ENCODE measurements at regions not wholly inside any gene's neighbourhood (a gene's known extent, or its start where the extent isn't known, plus 50 kb on each side); places are given as distances from the start of the nearest gene placed in this dataset.
A peak's percentile ranks its signal among the peaks of the same experiment; 100 is the strongest.

- no peak for DNase-seq
These were observed 664.9 kb upstream of the LCORL start for GRCh38 chr4:18686338-18687037.

GRCh38 chr4:18684932-18685331, 663.4 kb upstream of the LCORL start:
- DNase-seq = no peak

DNA sequence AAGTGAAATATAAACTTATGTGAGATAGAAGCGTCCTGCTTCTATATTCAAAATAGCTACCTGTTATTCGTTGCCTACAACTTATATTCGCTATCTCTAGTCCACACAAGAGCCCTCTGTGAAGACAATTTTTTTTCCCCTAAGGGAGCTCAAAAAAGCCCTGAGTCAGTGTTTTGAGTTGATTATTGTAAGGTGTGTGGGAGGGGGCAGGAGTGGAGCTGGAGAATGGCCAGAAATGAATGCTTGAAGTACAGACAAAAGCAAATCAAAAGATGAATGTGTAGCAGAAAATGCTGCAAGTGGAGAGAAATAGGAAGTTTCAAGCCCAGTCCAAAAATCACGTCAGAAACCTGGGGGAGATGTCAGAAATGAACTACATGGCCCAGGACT, 655.0 kb upstream of the LCORL start:
- peak; percentile 40 for DNase-seq

GRCh38 chr4:18675586-18676525, 654.3 kb upstream of the LCORL start:
- DNase-seq = no peak

DNA sequence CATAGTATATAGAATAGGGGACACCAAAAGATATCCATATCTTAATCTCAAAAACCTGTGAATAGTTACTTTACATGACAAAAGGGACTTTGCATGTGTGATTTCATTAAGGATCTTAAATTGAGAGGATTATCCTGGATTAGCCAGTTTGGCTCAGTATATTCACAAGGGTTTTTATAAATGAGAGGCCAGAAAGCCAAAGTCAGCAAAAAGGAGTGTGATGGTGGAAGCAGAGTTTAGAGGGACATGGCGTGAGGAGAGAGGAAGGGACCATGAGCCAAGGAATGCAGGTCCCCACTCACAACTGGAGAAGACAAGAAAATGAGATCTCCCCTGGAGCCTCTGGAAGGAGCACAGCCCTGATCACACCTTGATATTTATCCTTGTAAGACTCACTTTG, 648.5 kb upstream of the LCORL start:
- no peak for DNase-seq

GRCh38 chr4:18669390-18669789, 647.8 kb upstream of the LCORL start:
- DNase-seq = no peak

GRCh38 chr4:18666322-18666721, 644.8 kb upstream of the LCORL start:
- no peak for DNase-seq

- no peak for DNase-seq
These were observed 642.6 kb upstream of the LCORL start for GRCh38 chr4:18664171-18664570.

GRCh38 chr4:18645351-18645750, 623.8 kb upstream of the LCORL start:
- no peak for DNase-seq

DNA sequence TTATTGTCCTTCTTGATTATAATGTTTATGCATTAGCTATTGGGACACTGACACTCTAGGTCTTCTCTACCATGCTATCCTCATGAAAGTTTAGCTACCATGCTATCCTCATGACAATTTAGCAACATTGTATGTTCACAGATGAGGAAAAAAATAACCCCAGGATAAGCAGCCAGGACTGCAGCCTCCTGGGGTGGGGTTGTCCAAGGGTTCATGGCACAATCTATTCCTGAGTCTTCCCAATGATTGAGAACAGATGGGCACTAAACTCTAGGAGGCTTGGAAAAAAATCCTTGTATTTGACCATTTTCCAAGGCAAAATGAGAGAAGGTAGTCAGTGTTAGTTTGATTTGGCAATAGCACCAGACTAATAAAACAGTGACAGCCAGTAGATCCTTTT, 619.8 kb upstream of the LCORL start:
- DNase-seq = no peak

DNA sequence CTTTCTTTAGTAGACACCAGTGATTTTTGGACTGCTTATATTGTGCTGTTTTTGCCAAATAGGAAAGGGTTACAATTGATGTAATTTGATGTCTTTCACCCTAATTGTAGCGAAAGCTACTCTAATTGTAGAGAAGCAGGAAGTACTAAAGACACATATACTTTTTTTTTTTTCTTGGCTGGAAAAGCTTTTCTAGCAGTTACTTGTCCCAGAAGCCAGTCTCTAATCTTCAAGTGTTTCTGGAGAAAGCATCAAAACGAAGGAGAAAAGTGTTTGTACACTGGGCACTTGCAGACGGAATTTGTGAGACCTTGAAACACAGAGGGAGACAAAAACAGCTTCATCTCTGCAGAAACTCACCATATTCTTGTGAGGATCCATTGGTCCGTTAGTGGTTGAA, 616.5 kb upstream of the LCORL start:
- no peak for DNase-seq

- no peak for DNase-seq
These were observed 614.5 kb upstream of the LCORL start for GRCh38 chr4:18636001-18636585.

DNA sequence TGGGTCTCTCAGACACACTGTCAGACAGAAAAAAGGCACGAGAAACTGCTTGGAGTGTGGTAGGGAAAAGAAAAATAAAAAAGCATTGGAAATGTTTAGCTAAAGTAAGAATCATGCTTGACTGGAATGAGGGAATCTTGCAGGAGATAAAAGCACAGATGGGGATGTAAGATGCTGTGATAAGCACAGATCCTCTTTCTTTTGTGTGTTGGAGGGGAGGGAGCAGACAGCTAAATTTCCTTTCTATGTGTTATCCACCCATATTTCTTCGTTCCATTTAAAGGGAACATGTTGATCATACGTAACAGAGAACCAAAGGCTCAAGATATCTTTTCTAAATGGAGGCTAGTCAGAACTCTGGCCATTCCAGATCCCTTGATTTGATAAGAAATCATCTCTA, 614.0 kb upstream of the LCORL start:
- no peak for DNase-seq

- DNase-seq = no peak
These were observed 610.0 kb upstream of the LCORL start for GRCh38 chr4:18631586-18631985.

DNA sequence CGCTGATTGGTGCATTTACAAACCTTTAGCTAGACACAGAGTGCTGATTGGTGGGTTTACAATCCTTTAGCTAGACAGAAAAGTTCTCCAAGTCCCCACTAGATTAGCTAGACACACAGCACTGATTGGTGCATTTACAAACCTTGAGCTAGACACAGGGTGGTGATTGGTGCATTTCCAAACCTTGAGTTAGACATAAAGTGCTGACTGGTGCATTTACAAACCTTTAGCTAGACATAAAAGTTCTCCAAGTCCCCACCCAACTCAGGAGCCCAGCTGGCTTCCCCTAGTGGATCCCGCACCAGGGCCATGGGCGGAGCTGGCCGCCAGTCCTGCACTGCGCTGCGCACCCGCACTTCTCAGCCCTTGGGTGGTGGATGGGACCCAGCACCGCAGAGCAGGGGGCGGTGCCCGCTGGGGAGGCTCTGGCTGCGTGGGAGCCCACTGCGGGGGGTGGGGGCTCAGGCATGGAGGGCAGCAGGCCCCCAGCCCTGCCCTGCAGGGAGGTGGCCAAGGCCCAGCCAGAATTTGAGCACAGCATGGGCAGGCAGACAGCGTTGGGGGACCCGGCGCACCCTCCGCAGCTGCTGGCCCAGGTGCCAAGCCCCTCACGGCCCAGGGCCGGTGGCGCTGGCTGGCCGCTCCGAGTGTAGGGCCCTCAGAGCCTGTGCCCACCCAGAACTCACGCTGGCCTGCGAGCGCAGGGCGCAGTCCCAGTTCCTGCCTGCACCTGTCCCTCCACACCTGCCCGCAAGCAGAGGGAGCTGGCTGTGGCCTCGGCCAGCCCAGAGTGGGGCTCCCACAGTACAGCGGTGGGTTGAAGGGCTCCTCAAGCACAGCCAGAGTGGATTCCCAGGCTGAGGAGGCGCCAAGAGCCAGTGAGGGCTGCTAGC, 608.9 kb upstream of the LCORL start:
- DNase-seq = no peak

GRCh38 chr4:18627447-18628005, 606.0 kb upstream of the LCORL start:
- DNase-seq = no peak

DNA sequence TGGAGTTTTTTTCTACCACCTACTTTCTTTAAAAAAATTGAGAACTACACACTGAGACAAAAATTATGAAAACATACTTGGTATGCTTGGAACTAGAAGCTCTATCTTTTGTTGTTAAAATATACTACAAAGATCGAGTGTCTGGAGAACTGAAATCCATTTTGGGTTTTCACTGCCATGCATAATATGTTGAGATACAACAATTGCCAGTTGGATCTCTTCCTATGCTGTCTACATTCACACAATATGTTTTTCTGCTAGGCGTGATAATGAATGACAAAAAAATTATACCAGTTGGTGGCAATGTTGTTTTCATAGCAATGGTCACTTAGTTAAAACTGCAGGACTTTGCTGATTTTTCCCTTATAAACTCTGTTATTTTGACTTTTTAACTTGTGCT, 605.4 kb upstream of the LCORL start:
- DNase-seq = no peak

DNA sequence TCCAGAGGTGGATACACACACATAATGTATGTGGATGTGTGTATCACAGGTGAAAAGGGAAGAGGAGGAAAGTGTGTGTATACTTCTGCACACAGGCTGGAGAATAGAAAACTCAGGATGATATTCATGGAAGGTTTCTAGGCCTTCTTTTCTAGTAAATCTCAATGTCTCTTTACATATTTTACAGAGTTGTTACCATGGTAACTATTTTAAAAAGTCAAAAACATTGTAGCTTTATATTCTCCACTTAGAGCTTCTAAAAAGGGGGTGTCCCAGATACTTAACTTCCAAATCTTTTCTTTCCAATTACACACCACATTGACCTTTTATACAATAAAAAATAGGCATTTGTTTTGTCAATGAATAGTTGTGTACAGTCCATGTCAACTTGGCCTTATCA, 604.8 kb upstream of the LCORL start:
- no peak for DNase-seq

GRCh38 chr4:18621186-18621585, 599.6 kb upstream of the LCORL start:
- no peak for DNase-seq

- no peak for DNase-seq
These were observed 595.2 kb upstream of the LCORL start for GRCh38 chr4:18616720-18617119.

- DNase-seq = peak; percentile 24
These were observed 589.5 kb upstream of the LCORL start for GRCh38 chr4:18611026-18611425.

DNA sequence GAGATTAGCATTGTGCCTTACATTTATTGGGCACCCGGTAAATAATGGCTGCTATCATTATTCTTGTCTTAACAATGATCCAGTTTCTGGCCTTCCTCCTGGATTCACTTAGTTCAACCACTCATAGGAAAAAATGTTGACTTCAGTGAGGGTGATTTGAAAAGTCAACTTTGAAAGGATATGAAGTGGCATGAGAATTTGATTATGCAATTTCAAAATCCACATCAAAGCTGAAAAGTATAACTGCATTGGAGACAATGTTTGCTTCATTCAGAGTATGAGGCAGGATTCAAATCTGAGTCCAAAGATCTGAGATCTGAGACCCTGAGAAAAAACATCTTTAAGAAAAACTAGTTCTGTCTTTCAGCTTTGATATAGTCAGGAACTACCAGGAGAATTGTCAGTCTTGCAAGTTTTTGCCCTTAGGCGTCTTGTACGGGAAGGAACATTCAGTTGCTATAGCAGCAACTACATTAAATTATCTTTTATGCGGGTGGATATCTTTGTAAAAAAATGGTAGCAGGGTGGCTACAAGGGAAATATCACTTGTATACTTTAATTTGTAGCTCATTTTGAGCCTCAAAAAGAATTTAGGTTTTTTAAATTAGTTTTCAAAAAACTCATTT, 587.5 kb upstream of the LCORL start:
- no peak for DNase-seq

Data from OCI-M1 (cell line).